Loucy (cell line): ENCODE measurements at regions not wholly inside any gene's neighbourhood (a gene's known extent, or its start where the extent isn't known, plus 50 kb on each side); places are given as distances from the start of the nearest gene placed in this dataset.

Experiments
- H2AFZ ChIP-seq: fragments of 200-600 bp; sonication (generic); 2 replicates; pipeline ENCODE4 v1.6.0; 2016; ENCODE audit warnings: antibody characterized with exemption, mild to moderate bottlenecking, low read length, moderate library complexity
- H3F3A ChIP-seq: fragments of 200-600 bp; 2 replicates; pipeline ENCODE4 v1.6.0; 2016; ENCODE audit warnings: antibody characterized with exemption, low read depth, mild to moderate bottlenecking
- H3K27me3 ChIP-seq: fragments of 200-600 bp; sonication (generic); 2 replicates; pipeline ENCODE4 v1.6.1; 2014; ENCODE audit warnings: low read length, mild to moderate bottlenecking; ENCODE audit not compliant: insufficient read depth, poor library complexity, severe bottlenecking
- H3K36me3 ChIP-seq: fragments of 200-600 bp; sonication (generic); 2 replicates; pipeline ENCODE4 v1.6.1; 2016; ENCODE audit warnings: low read length; ENCODE audit not compliant: insufficient read depth
- H3K4me1 ChIP-seq: fragments of 200-600 bp; sonication (generic); 2 replicates; pipeline ENCODE4 v1.5.1; 2014; ENCODE audit warnings: low read length, mild to moderate bottlenecking; ENCODE audit not compliant: insufficient read depth, poor library complexity, severe bottlenecking
- H3K4me2 ChIP-seq: fragments of 200-600 bp; sonication (generic); 2 replicates; pipeline ENCODE4 v1.6.0; 2014; ENCODE audit warnings: antibody characterized with exemption, low read length, low read depth, mild to moderate bottlenecking; ENCODE audit not compliant: poor library complexity, severe bottlenecking
- H3K4me3 ChIP-seq: fragments of 200-600 bp; sonication (generic); 2 replicates; pipeline ENCODE4 v1.5.1; 2014; ENCODE audit warnings: low read length, mild to moderate bottlenecking, mixed read lengths; ENCODE audit not compliant: poor library complexity, severe bottlenecking
- H3K79me2 ChIP-seq: fragments of 200-600 bp; sonication (generic); 2 replicates; pipeline ENCODE4 v1.6.1; 2014; ENCODE audit warnings: low read length; ENCODE audit not compliant: insufficient read depth
- H3K9ac ChIP-seq: fragments of 200-600 bp; sonication (generic); 2 replicates; pipeline ENCODE4 v1.6.0; 2014; ENCODE audit warnings: mild to moderate bottlenecking, low read depth, low read length, moderate library complexity; ENCODE audit not compliant: poor library complexity, severe bottlenecking
- H3K9me2 ChIP-seq: fragments of 200-600 bp; sonication (generic); replicated peaks from 2 replicates; pipeline ENCODE4 v1.6.1; 2016; ENCODE audit warnings: low read depth, low read length, mixed read lengths
- H3K9me3 ChIP-seq: fragments of 200-600 bp; sonication (generic); 2 replicates; pipeline ENCODE4 v1.6.1; 2014; ENCODE audit warnings: mild to moderate bottlenecking, antibody characterized with exemption, low read length, low read depth; ENCODE audit not compliant: insufficient read depth
- H4K20me1 ChIP-seq: fragments of 200-600 bp; sonication (generic); 2 replicates; pipeline ENCODE4 v1.6.0; 2014; ENCODE audit warnings: antibody characterized with exemption, low read length, mild to moderate bottlenecking; ENCODE audit not compliant: insufficient read depth, poor library complexity, severe bottlenecking
- EZH2phosphoT487 ChIP-seq: fragments of 200-600 bp; IDR thresholded peaks from 2 replicates; pipeline ENCODE4 v1.6.1; 2018; ENCODE audit warnings: antibody characterized with exemption, mild to moderate bottlenecking, moderate library complexity, borderline replicate concordance
- TF ChIP-seq, protein P1 (sequence below): fragments of 200-600 bp; sonication (generic); conservative IDR thresholded peaks from 2 replicates; pipeline ENCODE4 v1.5.1; 2014; ENCODE audit warnings: mild to moderate bottlenecking, antibody characterized with exemption, low read length

DNA sequence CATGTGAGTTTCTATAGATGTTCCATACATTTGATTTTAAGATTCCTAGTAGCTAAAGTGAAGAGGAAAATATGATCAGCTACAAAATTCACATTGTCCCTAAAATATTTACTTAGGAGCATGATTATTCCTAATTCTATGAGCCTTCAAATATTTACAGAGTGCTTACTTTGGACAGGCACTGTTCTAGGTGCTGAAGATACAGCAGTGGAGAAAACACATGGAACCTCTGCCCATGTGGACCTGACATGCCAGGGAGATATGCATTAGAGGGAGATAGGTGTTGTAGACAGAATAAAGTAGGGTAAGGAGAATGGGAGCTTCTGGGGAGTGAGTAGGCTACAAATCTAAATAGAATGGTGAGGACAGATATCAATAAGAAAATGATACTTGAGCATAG is 62.6 kb upstream of the TACR1 start:
- Histone ChIP-seq H3K9me3 (no peaks in the 10 kb centered on the region), H3K4me3 (no peak overlapping the region), H2AFZ (no peak overlapping the region), H3K79me2 (no peaks in the 10 kb centered on the region), H4K20me1 (no peaks in the 10 kb centered on the region), H3K27me3 (no peaks in the 10 kb centered on the region), H3F3A (no peaks in the 10 kb centered on the region), H3K9me2 (no peaks in the 10 kb centered on the region), H3K4me1 (no peaks in the 10 kb centered on the region), H3K36me3 (no peaks in the 10 kb centered on the region), H3K9ac (no peak overlapping the region), H3K4me2 (no peak overlapping the region)
- TF ChIP-seq, protein P1, sequence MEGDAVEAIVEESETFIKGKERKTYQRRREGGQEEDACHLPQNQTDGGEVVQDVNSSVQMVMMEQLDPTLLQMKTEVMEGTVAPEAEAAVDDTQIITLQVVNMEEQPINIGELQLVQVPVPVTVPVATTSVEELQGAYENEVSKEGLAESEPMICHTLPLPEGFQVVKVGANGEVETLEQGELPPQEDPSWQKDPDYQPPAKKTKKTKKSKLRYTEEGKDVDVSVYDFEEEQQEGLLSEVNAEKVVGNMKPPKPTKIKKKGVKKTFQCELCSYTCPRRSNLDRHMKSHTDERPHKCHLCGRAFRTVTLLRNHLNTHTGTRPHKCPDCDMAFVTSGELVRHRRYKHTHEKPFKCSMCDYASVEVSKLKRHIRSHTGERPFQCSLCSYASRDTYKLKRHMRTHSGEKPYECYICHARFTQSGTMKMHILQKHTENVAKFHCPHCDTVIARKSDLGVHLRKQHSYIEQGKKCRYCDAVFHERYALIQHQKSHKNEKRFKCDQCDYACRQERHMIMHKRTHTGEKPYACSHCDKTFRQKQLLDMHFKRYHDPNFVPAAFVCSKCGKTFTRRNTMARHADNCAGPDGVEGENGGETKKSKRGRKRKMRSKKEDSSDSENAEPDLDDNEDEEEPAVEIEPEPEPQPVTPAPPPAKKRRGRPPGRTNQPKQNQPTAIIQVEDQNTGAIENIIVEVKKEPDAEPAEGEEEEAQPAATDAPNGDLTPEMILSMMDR: no peak
- no peak for TF ChIP-seq EZH2phosphoT487

GRCh38 chr2:75260946-75261345 is 61.6 kb upstream of the TACR1 start:
- TF ChIP-seq, protein P1: no peak
- no peak for TF ChIP-seq EZH2phosphoT487
- no peaks in the 10 kb centered on the region for H3K27me3 ChIP-seq
- no peak overlapping the region for H3K4me3 ChIP-seq
- no peaks in the 10 kb centered on the region for H3F3A ChIP-seq
- H3K9me2 ChIP-seq: no peaks in the 10 kb centered on the region
- H3K79me2 ChIP-seq: no peaks in the 10 kb centered on the region
- no peak overlapping the region for H2AFZ ChIP-seq
- H3K36me3 ChIP-seq: no peaks in the 10 kb centered on the region
- H4K20me1 ChIP-seq: no peaks in the 10 kb centered on the region
- H3K4me1 ChIP-seq: no peaks in the 10 kb centered on the region
- no peak overlapping the region for H3K9ac ChIP-seq
- H3K9me3 ChIP-seq: no peaks in the 10 kb centered on the region
- no peak overlapping the region for H3K4me2 ChIP-seq

- Histone ChIP-seq H3K79me2 (no peaks in the 10 kb centered on the region), H3K27me3 (no peaks in the 10 kb centered on the region), H3K4me2 (no peak overlapping the region), H3K36me3 (no peaks in the 10 kb centered on the region), H3K9me3 (no peaks in the 10 kb centered on the region), H4K20me1 (no peaks in the 10 kb centered on the region), H2AFZ (no peak overlapping the region), H3K9me2 (no peaks in the 10 kb centered on the region), H3K4me3 (no peak overlapping the region), H3K9ac (no peak overlapping the region), H3K4me1 (no peaks in the 10 kb centered on the region), H3F3A (no peaks in the 10 kb centered on the region)
- TF ChIP-seq EZH2phosphoT487: no peak
- TF ChIP-seq, protein P1: no peak
Observed at GRCh38 chr2:75258620-75259019, 59.3 kb upstream of the TACR1 start.
